ENCODE measurements at regions not wholly inside any gene's neighbourhood (a gene's known extent, or its start where the extent isn't known, plus 50 kb on each side); places are given as distances from the start of the nearest gene placed in this dataset.

GRCh38 chr4:52373650-52374049 lies 285.5 kb downstream of the USP46 start:
- in situ Hi-C loops (cut with MboI; ENCODE audit: low sequenced_read_pairs, unreplicated experiment) = loop anchor here (10.0 kb wide), 2 partner anchors 291 to 611 kb away; no protein-coding TSS in a partner anchor
- TF ChIP-seq CTCF (IDR thresholded peaks at IDR 0.05; ENCODE audit: borderline replicate concordance, control extremely low read depth, extremely low read depth, insufficient read depth, missing control alignments) = no peak
- DNase-seq (ENCODE audit: low spot score) = no peak

- TF ChIP-seq CTCF (IDR thresholded peaks at IDR 0.05; ENCODE audit: borderline replicate concordance, control extremely low read depth, extremely low read depth, insufficient read depth, missing control alignments) = no peak
- DNase-seq (ENCODE audit: low spot score) = no peak
- in situ Hi-C loops (cut with MboI; ENCODE audit: low sequenced_read_pairs, unreplicated experiment) = loop anchor here (10.0 kb wide), 2 partner anchors 290 to 610 kb away; no protein-coding TSS in a partner anchor
Observed at GRCh38 chr4:52374877-52375276, 284.2 kb downstream of the USP46 start.

GRCh38 chr4:52376132-52376704 lies 282.9 kb downstream of the USP46 start:
- in situ Hi-C loops (cut with MboI; ENCODE audit: low sequenced_read_pairs, unreplicated experiment) = loop anchor here (10.0 kb wide), 2 partner anchors 289 to 609 kb away; no protein-coding TSS in a partner anchor
- peak; percentile 34 for DNase-seq (ENCODE audit: low spot score)
- peak; percentile 12 for TF ChIP-seq CTCF (IDR thresholded peaks at IDR 0.05; ENCODE audit: borderline replicate concordance, control extremely low read depth, extremely low read depth, insufficient read depth, missing control alignments)

- TF ChIP-seq CTCF (IDR thresholded peaks at IDR 0.05; ENCODE audit: borderline replicate concordance, control extremely low read depth, extremely low read depth, insufficient read depth, missing control alignments) = no peak
- in situ Hi-C loops (cut with MboI; ENCODE audit: low sequenced_read_pairs, unreplicated experiment) = loop anchor here (10.0 kb wide), 2 partner anchors 287 to 607 kb away; no protein-coding TSS in a partner anchor
- DNase-seq (ENCODE audit: low spot score) = no peak
Observed at GRCh38 chr4:52377563-52377962, 281.5 kb downstream of the USP46 start.

- TF ChIP-seq CTCF (IDR thresholded peaks at IDR 0.05; ENCODE audit: borderline replicate concordance, control extremely low read depth, extremely low read depth, insufficient read depth, missing control alignments) = no peak
- in situ Hi-C loops (cut with MboI; ENCODE audit: low sequenced_read_pairs, unreplicated experiment) = no loop called here
- no peak for DNase-seq (ENCODE audit: low spot score)
Observed at GRCh38 chr4:52407545-52407944, 251.6 kb downstream of the USP46 start.

- no peak for TF ChIP-seq CTCF (IDR thresholded peaks at IDR 0.05; ENCODE audit: borderline replicate concordance, control extremely low read depth, extremely low read depth, insufficient read depth, missing control alignments)
- in situ Hi-C loops (cut with MboI; ENCODE audit: low sequenced_read_pairs, unreplicated experiment) = no loop called here
- DNase-seq (ENCODE audit: low spot score) = no peak
Observed at GRCh38 chr4:52408032-52408431, 251.1 kb downstream of the USP46 start.

Data from GM13976 (cell line).